Dermis blood vessel endothelial cell (primary cell): ENCODE measurements at regions not wholly inside any gene's neighbourhood (a gene's known extent, or its start where the extent isn't known, plus 50 kb on each side); places are given as distances from the start of the nearest gene placed in this dataset.
"Not testable (repeated sequence)": the region's sequence is repeated elsewhere in the genome, so short reads cannot be mapped to it uniquely, and the experiment has no call there.

Experiments
- DNase-seq: peaks from one replicate; pipeline ENCODE4 v3.0.0; 2010

DNA sequence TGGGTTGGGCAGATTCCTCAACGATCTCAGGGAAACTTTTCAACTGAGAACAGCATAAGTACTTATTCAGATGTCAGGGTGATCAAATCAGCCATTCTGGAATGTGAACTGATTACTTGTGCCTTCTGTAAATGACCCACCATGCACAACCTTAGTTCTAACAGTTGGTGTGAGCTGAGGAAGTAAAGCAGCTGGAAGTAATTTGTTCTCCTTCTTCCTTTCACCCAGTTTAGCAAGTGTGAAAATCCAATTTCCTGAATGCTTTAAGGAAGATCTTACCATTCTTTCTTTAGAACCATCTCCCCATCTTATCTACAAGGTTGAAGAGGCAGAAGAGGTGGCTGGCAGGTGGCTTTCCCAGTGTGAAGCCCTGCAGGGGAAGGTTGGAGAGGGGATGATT lies 781.6 kb downstream of the ETS1 start:
- DNase-seq: no peak

DNA sequence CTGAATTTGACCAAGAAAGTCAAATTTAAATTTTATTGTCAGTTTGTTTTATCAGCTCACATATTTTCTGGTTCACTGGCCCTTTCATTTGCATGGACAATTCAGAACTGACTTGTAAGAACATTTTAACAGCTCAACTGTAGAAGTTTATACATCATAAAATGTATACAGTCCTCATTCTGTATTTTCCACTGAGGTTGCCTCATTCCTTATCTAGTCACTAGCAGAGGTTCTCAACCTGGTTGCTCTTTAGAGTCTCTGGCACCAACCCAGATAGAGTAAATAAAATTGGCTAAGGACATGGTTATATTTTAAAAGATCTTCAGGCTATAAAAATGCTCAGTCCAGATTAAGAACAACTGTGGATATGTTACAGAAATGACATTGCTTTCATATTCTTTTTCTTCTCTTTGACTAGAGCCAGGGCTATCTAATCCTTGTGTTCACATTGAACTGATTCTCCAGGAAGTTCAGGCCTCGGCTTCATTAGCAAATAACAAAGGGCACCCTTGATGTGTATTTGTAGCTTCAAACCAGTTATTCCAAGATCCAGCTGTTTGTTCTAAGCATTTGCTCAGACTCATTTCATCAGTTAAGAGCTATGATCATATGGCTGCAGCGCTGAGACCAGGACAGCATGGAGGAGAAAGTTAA lies 782.5 kb downstream of the ETS1 start:
- no peak for DNase-seq

DNA sequence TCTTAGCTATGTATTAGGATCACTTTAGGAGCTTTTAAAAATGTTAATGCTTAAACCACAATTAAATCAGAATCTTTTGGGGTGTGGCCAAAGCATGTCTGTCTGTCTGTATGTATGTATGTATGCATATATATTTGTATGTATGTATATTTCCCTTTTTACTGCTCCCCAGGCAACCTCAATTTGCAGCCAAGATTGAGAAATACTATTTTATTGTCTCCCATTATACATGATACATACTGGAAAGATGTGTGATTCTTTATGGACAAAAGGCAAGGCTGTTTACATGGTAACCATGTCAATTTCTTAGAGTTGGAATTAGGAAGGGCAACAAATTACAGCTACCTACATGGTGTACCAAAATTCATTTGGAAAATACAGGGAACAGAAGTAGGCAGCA lies 783.6 kb downstream of the ETS1 start:
- DNase-seq: no peak

DNA sequence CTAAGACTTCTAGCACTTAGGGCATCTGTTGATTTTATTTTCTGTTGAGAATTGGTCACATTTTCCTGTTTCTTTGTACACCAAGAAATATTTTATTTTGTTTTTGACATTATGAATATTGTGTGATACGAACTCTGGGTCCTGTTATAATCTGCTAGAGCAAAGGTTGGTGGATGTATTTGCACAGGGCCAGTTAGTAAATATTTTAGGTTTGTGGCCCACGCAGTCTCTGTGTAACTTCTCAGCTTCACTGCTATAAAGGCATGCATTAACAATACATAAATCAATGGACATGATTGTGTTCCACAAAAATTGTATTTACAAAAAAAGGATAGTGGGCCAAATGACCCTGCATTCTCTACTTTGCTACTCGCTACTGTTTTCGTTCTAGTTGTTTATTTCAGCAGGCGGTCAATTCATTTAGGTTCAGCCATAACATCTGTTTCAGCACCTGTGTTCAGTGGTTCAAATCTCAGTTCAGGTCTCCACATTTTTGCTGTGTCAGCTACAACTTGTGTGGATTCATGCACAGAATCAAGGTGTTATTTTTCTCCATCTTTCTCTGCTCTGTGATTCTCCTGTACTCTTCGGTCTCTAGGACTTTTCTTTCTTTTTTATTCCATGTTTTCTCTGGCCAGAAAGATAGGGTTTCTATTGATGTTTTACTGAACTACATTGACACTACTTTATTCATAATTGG lies 786.2 kb downstream of the ETS1 start:
- DNase-seq: no peak

DNA sequence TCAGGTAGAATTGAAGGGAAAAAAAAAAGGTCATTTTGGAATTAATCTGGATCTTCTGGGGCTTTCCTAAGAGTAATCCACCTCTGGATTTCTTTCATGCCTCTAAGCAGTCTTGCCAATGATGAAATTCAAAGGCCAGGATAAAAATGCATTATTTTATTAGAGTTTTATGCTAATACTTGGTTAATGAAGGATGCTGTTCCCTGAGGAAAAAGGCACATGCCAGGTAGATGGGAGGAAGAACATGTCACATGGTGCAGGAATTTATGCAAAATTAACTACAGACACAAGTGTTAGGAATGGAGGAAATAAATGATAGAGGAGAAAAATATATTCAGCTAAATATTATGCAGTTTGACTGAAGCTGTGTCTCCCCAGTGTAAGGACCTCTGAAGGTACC lies 792.0 kb downstream of the ETS1 start:
- DNase-seq: no peak

DNA sequence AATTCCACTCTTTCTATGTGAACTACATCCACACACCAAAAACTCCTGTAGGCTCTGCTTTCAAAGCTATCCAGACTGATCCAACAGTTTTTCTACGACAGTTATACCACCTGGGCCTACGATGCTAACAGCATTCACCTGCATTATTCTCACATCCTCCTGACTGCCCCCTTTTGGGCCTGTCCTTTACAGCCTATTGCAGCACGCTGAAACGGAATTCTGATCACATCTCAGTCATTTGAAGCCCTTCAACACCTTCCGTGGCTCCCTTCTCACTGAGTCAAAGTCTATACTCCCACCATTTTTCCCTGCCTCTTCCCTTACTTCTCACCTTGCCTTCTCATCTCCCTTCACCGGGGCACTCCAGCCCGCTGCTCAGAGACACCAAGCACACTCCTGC lies 791.3 kb upstream of the KIRREL3 start:
- no peak for DNase-seq

DNA sequence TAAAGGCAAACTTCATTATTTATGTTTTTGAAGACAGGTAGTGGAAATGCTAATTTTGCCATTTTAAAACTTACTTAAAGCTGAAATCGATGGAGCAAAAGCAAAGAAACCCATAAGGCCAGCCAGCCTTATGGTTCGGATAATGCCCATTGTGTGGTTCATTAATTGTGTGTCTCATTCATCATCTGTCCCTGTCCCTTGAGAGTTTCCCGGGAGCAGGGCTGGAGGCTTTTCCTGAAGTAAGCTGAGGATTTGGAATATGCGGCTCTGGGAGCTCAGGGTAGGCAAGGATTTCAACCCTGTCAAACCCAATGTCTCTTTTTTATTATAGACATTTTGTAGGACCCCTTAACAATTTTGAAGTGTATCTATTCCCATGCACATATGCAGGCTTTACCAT lies 790.0 kb upstream of the KIRREL3 start:
- DNase-seq: no peak

DNA sequence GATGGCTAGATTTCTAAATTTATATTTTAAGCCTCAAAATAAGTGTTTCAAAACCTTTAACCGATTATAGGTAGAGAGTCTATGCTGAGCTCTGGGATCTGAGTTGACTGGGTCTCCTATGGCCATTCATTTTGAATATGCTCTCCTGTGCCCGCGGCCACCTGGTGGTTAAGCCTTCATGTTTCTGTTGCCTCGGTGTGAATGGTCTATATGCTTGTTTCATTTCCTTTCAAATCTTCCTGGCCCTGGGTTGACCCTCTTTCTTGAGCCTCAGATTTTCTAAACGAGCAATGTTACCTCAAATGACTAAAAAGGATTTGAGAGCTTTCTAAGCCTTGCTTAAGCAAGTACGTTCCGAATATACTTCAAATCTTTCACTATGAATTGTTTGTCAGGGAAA lies 789.4 kb upstream of the KIRREL3 start:
- peak; percentile 1 for DNase-seq

DNA sequence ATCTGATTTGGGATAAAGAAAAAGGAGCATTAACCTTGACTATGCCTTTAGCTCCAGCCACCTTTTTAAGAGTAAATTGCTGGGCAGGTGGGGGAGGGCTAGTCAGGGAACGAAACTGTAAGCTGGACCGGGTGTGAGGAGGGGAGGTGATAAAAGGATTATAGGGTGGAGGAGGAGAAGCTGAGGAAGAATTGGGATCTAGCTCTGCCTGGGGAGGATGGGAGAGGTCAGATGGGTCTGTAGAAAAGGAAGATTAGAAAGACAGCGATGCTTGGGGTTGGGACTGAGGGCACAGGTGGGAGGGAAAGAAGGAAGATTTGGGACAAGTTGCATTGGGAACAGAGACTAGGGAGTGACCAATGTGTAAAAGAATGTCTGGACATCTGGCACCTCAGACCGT lies 772.4 kb upstream of the KIRREL3 start:
- DNase-seq: not testable (repeated sequence)

DNA sequence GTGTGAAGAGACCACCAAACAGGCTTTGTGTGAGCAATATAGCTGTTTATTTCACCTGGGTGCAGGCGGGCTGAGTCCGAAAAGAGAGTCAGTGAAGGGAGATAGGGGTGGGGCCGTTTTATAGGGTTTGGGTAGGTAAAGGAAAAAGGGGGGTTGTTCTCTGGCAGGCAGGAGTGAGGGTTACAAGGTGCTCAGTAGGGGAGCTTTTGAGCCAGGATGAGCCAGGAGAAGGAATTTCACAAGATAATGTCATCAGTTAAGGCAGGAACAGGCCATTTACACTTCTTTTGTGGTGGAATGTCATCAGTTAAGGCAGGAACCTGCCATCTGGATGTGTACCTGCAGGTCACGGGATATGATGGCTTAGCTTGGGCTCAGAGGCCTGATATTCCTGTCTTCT lies 768.4 kb upstream of the KIRREL3 start:
- DNase-seq: not testable (repeated sequence)

DNA sequence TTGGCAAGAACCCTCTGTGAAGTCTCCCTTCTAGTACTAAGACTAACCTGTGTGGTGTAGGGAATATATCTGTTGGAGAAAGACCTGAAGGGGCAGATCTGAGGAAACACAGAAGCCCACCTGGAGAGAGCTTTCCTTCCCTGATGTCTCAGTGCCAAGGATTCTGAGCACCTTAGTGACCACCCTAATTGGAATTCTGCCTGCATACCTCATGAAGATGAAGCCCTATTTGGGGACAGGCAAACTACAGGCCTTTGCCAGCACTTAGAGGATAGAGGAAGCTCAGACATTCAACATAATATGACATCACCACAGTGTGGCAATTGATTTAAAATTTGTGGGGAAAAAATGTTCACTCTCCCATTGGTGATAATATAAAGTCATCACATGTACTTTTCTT lies 766.2 kb upstream of the KIRREL3 start:
- no peak for DNase-seq

DNA sequence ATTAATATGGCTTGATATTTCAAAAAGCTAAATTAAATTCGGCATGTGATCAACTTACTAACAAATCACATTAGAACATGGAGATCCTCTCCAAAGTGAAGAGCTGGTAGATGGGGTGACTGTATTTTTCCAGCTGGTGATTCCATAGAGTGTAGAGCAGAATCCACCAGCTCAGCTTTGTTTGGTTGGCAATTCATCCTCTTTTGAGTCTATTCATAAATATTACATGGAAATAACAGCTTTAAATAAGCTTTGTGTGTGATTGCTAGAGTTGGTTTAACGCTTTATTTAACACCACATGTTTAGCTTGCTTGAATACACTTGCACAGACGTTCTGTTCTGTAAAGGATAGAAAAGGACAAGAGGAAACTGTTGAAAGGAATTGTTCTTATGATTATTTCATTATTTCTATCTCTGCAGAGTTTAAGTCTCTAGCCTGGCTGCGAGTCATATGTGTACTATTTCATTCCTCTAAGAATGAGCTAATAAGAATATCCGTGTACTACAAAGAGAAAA lies 738.3 kb upstream of the KIRREL3 start:
- no peak for DNase-seq

DNA sequence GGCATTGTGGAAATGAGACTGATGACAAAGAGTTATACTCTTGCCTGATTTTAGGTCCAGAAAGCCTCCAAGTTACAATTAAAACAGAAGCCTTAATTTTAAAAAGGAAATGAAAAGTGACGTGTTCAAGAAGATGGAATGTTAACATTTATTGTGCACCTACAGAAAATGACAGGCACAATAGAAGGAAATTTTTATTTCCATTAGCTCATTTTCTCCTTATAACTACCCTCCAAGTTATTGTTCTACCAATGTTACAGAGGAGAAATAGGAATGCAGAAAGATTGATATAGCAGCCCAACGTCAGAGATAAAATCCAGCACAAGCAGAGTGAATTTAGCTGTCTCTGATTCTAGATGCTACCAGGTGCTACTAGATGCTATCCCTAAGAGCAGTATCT lies 736.9 kb upstream of the KIRREL3 start:
- no peak for DNase-seq

DNA sequence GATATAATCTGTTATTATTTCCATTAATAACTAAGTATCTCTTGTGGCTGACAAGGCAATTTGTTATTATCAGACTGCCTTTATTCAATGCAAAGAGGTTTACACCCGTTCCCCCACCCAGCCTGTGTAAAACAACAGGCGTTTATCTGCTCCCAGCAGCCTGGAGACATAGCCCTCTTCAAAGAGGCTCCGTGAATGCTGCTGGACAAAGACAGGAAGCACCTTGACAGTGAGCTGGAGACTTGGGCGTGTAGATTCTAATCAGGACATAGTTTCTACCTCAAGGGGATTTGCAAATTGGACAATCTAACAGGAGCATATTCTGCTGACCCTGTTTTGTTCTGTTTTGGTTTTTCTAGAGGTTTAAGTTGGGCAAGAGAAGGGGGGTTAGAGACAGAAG lies 733.0 kb upstream of the KIRREL3 start:
- peak; percentile 47 for DNase-seq

DNA sequence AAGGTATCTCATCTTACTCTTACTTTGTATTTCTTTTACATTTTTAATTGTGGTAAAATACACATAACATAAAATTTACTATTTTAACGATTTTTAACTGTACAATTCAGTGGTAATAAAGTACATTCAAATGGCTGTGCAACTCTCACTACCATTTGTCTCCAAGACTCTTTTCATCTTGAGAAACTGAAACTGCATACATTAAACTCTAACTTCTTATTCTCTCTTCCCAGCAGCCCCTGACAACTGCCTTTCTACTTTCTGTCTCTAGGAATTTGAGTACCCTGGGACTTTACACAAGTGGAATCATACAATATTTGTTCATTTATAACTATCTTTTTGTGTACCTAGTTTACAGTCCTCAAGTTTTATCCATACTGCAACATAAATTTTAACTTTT lies 725.8 kb upstream of the KIRREL3 start:
- DNase-seq: no peak

DNA sequence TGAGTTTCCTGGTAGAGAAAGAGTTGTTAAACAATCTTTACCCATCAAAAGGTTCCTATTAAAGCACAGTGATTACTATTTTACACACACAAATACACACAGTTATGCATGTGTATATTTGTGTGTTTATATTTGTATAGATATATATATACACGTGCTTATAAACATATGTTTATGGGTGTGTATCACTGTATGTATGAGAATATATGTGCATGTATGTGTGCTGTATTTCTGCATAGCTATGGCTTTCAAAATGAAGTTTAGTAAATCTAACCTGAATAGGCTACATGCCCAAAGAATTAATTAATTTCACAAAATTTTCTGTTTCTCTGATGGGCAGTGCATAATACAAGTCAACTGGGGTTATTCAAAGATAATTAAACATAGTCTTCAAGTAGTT lies 723.1 kb upstream of the KIRREL3 start:
- no peak for DNase-seq

DNA sequence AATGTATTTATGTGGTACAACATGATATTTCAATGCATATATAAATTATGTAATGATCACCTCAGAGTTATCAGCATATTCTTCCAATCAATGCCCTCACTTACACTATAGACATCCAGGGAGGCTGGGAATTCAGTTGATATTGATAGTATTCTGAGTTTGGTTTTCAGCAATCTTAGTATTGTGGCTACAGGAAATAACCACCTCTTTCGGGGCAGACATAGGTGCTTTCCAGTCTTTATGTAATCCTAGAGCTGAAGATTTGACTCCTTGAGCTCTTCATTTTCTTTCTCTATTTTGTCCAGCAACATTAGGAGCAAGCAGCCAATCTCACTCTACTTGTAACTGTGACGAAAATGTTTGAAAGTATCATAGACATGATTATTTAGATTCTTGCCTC lies 712.7 kb upstream of the KIRREL3 start:
- DNase-seq: no peak

DNA sequence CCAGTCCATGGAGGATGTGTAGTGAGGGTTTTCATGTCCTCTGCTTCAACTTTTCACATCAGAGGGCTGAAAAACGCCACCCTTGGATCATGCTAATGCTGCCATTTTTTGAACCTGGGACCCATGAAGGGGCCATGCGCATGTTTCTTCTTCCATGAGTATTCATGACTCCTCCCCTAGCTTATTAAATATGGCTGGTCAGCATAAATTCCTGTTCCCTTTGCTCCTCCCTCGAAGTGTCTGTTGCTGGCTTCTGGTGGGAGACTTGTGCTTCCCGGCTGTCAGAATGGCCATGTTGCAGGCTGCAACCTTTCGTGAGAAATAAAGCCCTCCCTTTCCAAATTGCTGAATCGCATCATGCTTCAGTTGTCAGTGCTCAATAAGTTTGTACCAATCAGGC lies 711.2 kb upstream of the KIRREL3 start:
- DNase-seq: no peak

DNA sequence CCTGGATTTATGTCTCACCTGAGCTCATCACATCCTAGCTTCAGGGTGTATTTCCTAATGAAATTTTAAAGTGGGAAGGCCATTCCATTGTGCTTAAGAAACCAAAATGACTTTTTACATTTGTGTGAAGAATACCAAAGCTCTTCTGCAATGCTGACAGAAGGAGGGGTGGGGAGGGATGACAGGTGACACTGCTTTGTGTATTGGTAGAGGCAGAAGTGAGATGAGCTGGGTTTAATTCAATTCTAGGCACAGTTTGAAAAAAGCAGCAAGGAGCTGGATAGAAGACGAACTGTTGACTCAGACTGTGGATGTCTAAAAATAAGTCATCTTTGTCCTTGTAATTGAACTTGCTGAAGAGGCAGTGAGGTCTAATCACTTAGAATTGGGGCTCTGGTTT lies 710.3 kb upstream of the KIRREL3 start:
- no peak for DNase-seq

DNA sequence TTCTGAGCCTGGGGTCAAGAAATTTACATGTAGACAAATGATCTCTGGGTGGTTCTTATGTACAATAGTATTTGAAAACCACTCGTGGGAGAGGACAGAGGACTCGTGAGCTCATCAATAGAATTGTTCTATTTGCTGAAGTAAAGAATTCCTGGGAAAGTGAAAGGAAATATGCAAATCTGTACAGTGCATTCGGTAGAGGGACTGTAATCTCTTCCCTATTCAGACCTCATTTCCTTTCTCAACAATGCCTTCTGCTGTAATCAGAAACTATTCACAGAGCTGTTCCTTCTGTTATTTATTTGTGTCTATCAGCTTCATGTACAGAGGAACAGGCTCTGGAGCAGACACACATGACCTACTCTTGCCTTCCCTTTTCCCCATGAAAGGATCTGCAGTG lies 709.4 kb upstream of the KIRREL3 start:
- peak; percentile 1 for DNase-seq

DNA sequence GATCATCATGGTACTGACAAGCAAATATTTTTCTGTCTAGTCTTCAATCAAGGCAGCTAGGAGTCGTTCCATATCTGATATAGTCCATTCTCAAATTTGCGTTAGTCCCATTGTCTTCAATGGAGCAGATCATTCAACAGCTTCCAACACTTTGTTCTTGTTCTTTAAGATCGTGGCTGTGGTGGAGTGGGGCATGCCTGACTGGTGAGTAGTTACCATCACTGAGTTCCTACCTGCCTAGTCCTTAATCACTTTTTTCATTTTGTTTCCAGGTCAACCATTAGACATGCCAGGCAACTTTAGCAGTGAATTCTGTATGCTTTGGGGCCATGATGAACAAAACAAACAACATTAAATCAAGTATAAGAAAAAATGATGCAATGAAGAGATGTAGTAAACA lies 693.1 kb upstream of the KIRREL3 start:
- no peak for DNase-seq

DNA sequence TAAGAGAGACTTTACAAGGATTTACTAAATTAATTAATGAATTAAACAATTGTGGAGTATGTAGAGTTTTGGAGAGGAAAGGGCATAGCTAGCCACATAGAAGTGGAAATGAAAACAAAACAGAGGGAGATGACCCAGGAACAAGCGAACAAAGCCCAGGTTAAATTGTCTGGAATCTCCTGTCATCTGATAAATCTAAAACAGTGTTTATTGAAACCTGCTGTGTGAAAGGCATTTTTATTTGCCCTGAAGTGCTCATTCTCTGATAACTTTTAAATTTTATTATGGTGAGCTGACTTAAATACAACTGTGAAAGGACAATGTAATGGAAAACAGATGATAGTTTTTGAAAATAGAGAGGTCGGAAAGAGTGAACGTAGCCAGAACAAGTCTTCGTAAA lies 682.8 kb upstream of the KIRREL3 start:
- DNase-seq: no peak

DNA sequence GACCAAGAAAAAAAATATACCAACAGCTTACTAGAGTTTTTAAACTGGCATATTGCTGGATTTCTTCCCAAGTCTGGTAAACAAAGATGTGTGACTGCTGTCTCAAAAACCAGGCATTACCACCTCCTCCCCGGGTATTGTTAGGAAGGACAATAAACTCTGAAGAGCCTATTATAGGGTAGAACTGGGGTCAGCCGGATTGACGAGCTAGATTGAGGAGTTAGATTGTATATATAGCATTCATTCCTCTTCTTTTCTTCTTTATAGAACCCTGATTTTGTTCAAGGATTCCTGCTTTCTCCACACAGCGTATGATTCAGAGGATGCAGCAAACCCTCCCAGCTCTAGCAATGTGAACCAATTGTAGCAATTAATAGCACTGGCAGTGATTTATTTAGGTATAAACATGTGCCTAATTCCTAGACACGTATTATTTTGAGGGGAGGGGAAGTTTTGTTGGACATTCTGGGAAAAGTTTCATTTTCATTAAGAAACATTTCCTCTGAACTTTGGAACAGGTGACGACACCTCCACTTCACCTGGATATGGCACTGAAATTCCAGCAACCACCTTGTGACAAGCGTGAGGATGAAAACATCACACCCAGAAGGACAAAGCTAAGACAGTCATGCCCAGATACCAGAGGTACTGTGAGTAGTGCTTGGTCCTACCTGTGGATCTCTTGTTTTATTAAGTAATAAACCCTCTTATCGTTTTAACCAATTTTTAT lies 679.4 kb upstream of the KIRREL3 start:
- no peak for DNase-seq

DNA sequence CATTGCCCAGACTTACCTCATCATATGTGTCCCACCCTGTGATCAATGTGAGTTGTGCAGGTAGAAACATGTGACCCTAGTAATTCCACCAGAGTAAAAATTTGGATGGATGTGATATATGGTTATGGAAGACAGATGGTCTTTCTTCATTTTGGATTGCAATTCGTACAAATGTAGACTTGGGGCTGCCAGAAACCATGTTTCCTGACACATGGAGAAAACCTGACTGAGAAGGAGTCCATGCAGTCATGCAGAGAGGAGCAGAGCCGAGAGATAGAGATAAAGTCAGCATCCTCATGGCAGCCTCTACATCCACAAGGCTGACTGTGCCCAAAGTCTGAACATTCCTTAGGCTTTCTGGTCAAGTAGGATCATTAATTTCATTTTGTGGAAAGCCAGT lies 678.1 kb upstream of the KIRREL3 start:
- DNase-seq: no peak
